Left kidney (tissue), 1 donor: ENCODE measurements at regions not wholly inside any gene's neighbourhood (a gene's known extent, or its start where the extent isn't known, plus 50 kb on each side); places are given as distances from the start of the nearest gene placed in this dataset.
A peak's percentile ranks its signal among the peaks of the same experiment; 100 is the strongest.

Experiments
- DNase-seq: peaks from one replicate; pipeline ENCODE4 v3.0.0-alpha.2; 2013

GRCh38 chr4:104795264-104795939, 300.7 kb upstream of the CXXC4 start:
- DNase-seq = no peak

GRCh38 chr4:104811727-104812126, 317.0 kb upstream of the CXXC4 start:
- DNase-seq = no peak

GRCh38 chr4:104815665-104816064, 321.0 kb upstream of the CXXC4 start:
- DNase-seq = no peak

GRCh38 chr4:104818579-104818978, 323.9 kb upstream of the CXXC4 start:
- no peak for DNase-seq

- no peak for DNase-seq
Observed at GRCh38 chr4:104826171-104826570, 320.5 kb upstream of the TET2 start.

- no peak for DNase-seq
Observed at GRCh38 chr4:104829761-104830160, 316.9 kb upstream of the TET2 start.

GRCh38 chr4:104848597-104849225, 298.0 kb upstream of the TET2 start:
- no peak for DNase-seq

- no peak for DNase-seq
Observed at GRCh38 chr4:104859601-104860237, 287.0 kb upstream of the TET2 start.

- peak; percentile 78 for DNase-seq
Observed at GRCh38 chr4:104860238-104861123, 286.2 kb upstream of the TET2 start.

GRCh38 chr4:104866809-104867208, 279.9 kb upstream of the TET2 start:
- DNase-seq = no peak

GRCh38 chr4:104868533-104868932, 278.1 kb upstream of the TET2 start:
- no peak for DNase-seq

GRCh38 chr4:104868958-104869357, 277.7 kb upstream of the TET2 start:
- DNase-seq = no peak

- no peak for DNase-seq
Observed at GRCh38 chr4:104869831-104870230, 276.8 kb upstream of the TET2 start.

- no peak for DNase-seq
Observed at GRCh38 chr4:104870495-104871233, 276.0 kb upstream of the TET2 start.

GRCh38 chr4:104878936-104879335, 267.7 kb upstream of the TET2 start:
- DNase-seq = no peak

- no peak for DNase-seq
Observed at GRCh38 chr4:104879367-104879766, 267.3 kb upstream of the TET2 start.

- DNase-seq = no peak
Observed at GRCh38 chr4:104879854-104880253, 266.8 kb upstream of the TET2 start.

- DNase-seq = no peak
Observed at GRCh38 chr4:104881136-104881886, 265.4 kb upstream of the TET2 start.

- DNase-seq = no peak
Observed at GRCh38 chr4:104890598-104891275, 255.9 kb upstream of the TET2 start.
